HEK293 (cell line): ENCODE measurements at regions not wholly inside any gene's neighbourhood (a gene's known extent, or its start where the extent isn't known, plus 50 kb on each side); places are given as distances from the start of the nearest gene placed in this dataset.

Experiments used
- ATF2 ChIP-seq: fragments of 450-650 bp; formaldehyde crosslinking; IDR thresholded peaks from 2 replicates; pipeline ENCODE4 v1.5.1; 2016; ENCODE audit warnings: missing biosample characterization, missing genetic modification characterization, low read depth
- CTCF ChIP-seq: fragments of 450-650 bp; formaldehyde crosslinking; IDR thresholded peaks from 2 replicates; pipeline ENCODE4 v1.5.1; 2016; ENCODE audit warnings: missing biosample characterization, missing genetic modification characterization
- MEIS1 ChIP-seq: sonication (generic); formaldehyde crosslinking; IDR thresholded peaks from 2 replicates; pipeline ENCODE4 v1.8.1; 2022; ENCODE audit warnings: missing genetic modification reagents, mild to moderate bottlenecking, borderline replicate concordance
- YY2 ChIP-seq: fragments of 450-650 bp; formaldehyde crosslinking; IDR thresholded peaks from 2 replicates; pipeline ENCODE4 v1.5.1; 2016; ENCODE audit warnings: missing biosample characterization, missing genetic modification characterization
- ZNF223 ChIP-seq: fragments of 450-650 bp; formaldehyde crosslinking; IDR thresholded peaks from 2 replicates; pipeline ENCODE4 v1.5.1; 2016; ENCODE audit warnings: missing biosample characterization, missing genetic modification characterization
- ZNF24 ChIP-seq: fragments of 450-650 bp; formaldehyde crosslinking; IDR thresholded peaks from 2 replicates; pipeline ENCODE4 v1.5.1; 2016; ENCODE audit warnings: missing biosample characterization, missing genetic modification characterization
- ZNF335 ChIP-seq: fragments of 450-650 bp; formaldehyde crosslinking; conservative IDR thresholded peaks from 2 replicates; pipeline ENCODE4 v1.5.1; 2016; ENCODE audit warnings: missing biosample characterization, missing genetic modification characterization
- ZNF362 ChIP-seq: fragments of 450-650 bp; formaldehyde crosslinking; IDR thresholded peaks from 2 replicates; pipeline ENCODE4 v1.5.1; 2016; ENCODE audit warnings: missing biosample characterization, missing genetic modification characterization
- ZNF416 ChIP-seq: fragments of 450-650 bp; formaldehyde crosslinking; IDR thresholded peaks from 2 replicates; pipeline ENCODE4 v1.5.1; 2016; ENCODE audit warnings: missing biosample characterization, missing genetic modification characterization
- ZNF654 ChIP-seq: fragments of 450-650 bp; formaldehyde crosslinking; IDR thresholded peaks from 2 replicates; pipeline ENCODE4 v1.5.1; 2016; ENCODE audit warnings: low read depth, missing biosample characterization, missing genetic modification characterization
- ZNF704 ChIP-seq: fragments of 450-650 bp; formaldehyde crosslinking; IDR thresholded peaks from 2 replicates; pipeline ENCODE4 v1.5.1; 2016; ENCODE audit warnings: missing biosample characterization, missing genetic modification characterization
- ZNF768 ChIP-seq: fragments of 450-650 bp; formaldehyde crosslinking; IDR thresholded peaks from 2 replicates; pipeline ENCODE4 v1.5.1; 2018; ENCODE audit warnings: missing biosample characterization, mild to moderate bottlenecking, missing genetic modification characterization
- ZNF785 ChIP-seq: fragments of 450-650 bp; formaldehyde crosslinking; IDR thresholded peaks from 2 replicates; pipeline ENCODE4 v1.5.1; 2016; ENCODE audit warnings: missing biosample characterization, missing genetic modification characterization
- ZNF843 ChIP-seq: fragments of 450-650 bp; formaldehyde crosslinking; IDR thresholded peaks from 2 replicates; pipeline ENCODE4 v1.5.1; 2016; ENCODE audit warnings: missing biosample characterization, missing genetic modification characterization

- TF ChIP-seq CTCF (no peak), ZNF654 (tag by site-specific recombination) (no peak), ZNF768 (tag by site-specific recombination) (no peak), ZNF704 (tag by site-specific recombination) (no peak), ATF2 (tag by site-specific recombination) (no peak), ZNF843 (tag by site-specific recombination) (no peak), YY2 (no peak), ZNF416 (tag by site-specific recombination) (no peak), ZNF335 (tag by site-specific recombination) (no peak), MEIS1 (CRISPR knock-in tag) (no peak), ZNF223 (no peak), ZNF24 (tag by site-specific recombination) (no peak), ZNF362 (no peak), ZNF785 (tag by site-specific recombination) (no peak)
Measured at GRCh38 chr13:76461484-76461883, 424.7 kb downstream of the KCTD12 start.
